Panc1 (cell line): ENCODE measurements at regions not wholly inside any gene's neighbourhood (a gene's known extent, or its start where the extent isn't known, plus 50 kb on each side); places are given as distances from the start of the nearest gene placed in this dataset.
"Not testable (repeated sequence)": the region's sequence is repeated elsewhere in the genome, so short reads cannot be mapped to it uniquely, and the experiment has no call there.

Experiments used
- ATAC-seq: fragments of 200-7000 bp; cut with Tn5 transposase; 2 replicates; pipeline ENCODE4 v1.9.1; 2020; ENCODE audit warnings: mild to moderate bottlenecking, moderate library complexity
- BruUV-seq: library from RNA; stranded (reverse); fragments of 400-500 nt; replicated peaks from 2 replicates; lab custom pipeline; 2021; lab: Mats Ljungman, UMichigan
- CTCF ChIA-PET: fragments of 300-600 bp; sonication (Branson Sonifier 250); formaldehyde crosslinking; loops from one replicate; lab custom pipeline; 2022; ENCODE audit warnings: antibody characterized with exemption; lab: Charles Lee
- POLR2A ChIA-PET: fragments of 300-600 bp; sonication (Branson Sonifier 250); formaldehyde crosslinking; loops from one replicate; lab custom pipeline; 2022; ENCODE audit warnings: antibody characterized with exemption; lab: Charles Lee
- DNase-seq: peaks from one replicate; pipeline ENCODE4 v3.0.0-alpha.2; 2010; ENCODE audit warnings: low read depth, low spot score
- H3K27ac ChIP-seq: 2 replicates; pipeline ENCODE4 v1.5.1; 2011; ENCODE audit warnings: mild to moderate bottlenecking, low read length, inconsistent platforms
- H3K27me3 ChIP-seq: fragments of 200-500 bp; sonication (Bioruptor generic); 2 replicates; pipeline ENCODE4 v1.6.0; 2014; ENCODE audit warnings: low read length, inconsistent platforms; ENCODE audit not compliant: control insufficient read depth, insufficient read depth
- H3K36me3 ChIP-seq: fragments of 200-500 bp; sonication (Bioruptor generic); 2 replicates; pipeline ENCODE4 v1.5.1; 2014; ENCODE audit warnings: inconsistent platforms, mild to moderate bottlenecking, low read length, moderate library complexity; ENCODE audit not compliant: control insufficient read depth, insufficient read depth
- H3K4me1 ChIP-seq: 2 replicates; pipeline ENCODE4 v1.5.1; 2011; ENCODE audit warnings: inconsistent platforms, mild to moderate bottlenecking, low read length, moderate library complexity; ENCODE audit not compliant: control insufficient read depth, insufficient read depth
- H3K4me3 ChIP-seq, 2 experiments: 2 replicates each; pipeline ENCODE4 v1.5.1; 2011 to 2012; ENCODE audit warnings: low read depth in 2 of 2, low read length in 2 of 2, mild to moderate bottlenecking in 2 of 2, inconsistent platforms in 1 of 2, moderate library complexity in 1 of 2
- H3K9me3 ChIP-seq: fragments of 200-500 bp; sonication (Bioruptor generic); 2 replicates; pipeline ENCODE4 v1.5.1; 2014; ENCODE audit warnings: low read depth, mild to moderate bottlenecking, inconsistent platforms, low read length, moderate library complexity; ENCODE audit not compliant: control insufficient read depth, insufficient read depth
- POLR2AphosphoS5 ChIP-seq: IDR thresholded peaks from 2 replicates; pipeline ENCODE4 v1.6.1; 2012; ENCODE audit warnings: mild to moderate bottlenecking, low read depth, low read length, moderate library complexity
- SIN3A ChIP-seq: IDR thresholded peaks from 2 replicates; pipeline ENCODE4 v1.6.1; 2012; ENCODE audit warnings: low read depth, mild to moderate bottlenecking, low read length, moderate library complexity, borderline replicate concordance; ENCODE audit not compliant: insufficient read depth
- TCF7L2 ChIP-seq: IDR thresholded peaks from 2 replicates; pipeline ENCODE4 v1.6.1; 2011; ENCODE audit warnings: mild to moderate bottlenecking, low read depth, low read length, inconsistent platforms
- in situ Hi-C: cut with HindIII; loops from 2 replicates; pipeline ENCODE4 v1.10.0; 2016; ENCODE audit warnings: low sequenced_read_pairs, low pct_unique_long_range_greater_than_20kb
- intact Hi-C: fragments of 100-400 bp; cut with micrococcal nuclease; formaldehyde crosslinking; loops from one replicate; pipeline ENCODE4 v1.10.0; 2022; ENCODE audit not compliant: unreplicated experiment
- TF ChIP-seq, protein P1 (sequence below): fragments of 450-650 bp; IDR thresholded peaks from 2 replicates; pipeline ENCODE4 v1.5.1; 2017; ENCODE audit warnings: mild to moderate bottlenecking
- TF ChIP-seq, protein P2 (sequence below), 2 experiments: IDR thresholded peaks; 2 replicates each; pipeline ENCODE4 v1.6.1; 2011 to 2012; ENCODE audit warnings: low read depth in 2 of 2, control low read depth in 1 of 2, low read length in 1 of 2, mild to moderate bottlenecking in 1 of 2, moderate library complexity in 1 of 2; ENCODE audit not compliant: insufficient read depth in 1 of 2

DNA sequence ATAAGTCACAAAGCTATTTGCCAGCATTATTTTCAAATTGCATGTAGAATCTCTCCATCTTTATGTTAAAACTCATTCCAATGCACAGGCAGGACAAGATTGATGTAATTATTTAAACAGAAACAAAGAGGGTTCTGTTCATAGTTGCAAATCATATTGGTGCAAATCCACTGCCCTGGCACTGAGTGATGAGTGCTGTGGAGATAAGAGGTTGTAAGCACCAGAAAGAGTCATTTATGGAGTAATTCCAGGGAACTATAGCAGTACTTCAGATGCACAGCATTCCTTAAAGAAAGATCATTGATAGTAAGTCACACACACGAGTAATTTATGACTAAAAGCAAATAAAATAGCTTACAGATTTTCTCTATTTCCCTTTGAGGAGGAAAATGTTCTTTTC, 337.7 kb upstream of the CTSO start:
- in situ Hi-C loops (no loop called here), intact Hi-C loops (loop anchor here (10.0 kb wide), 1 partner anchor 383 kb away; no protein-coding TSS in a partner anchor)
- no peak overlapping the region for H3K4me3 ChIP-seq
- BruUV-seq, result no TSS peak
- ChIA-PET CTCF (interaction anchor here (0.6 kb wide), 1 partner anchor 872 kb away, joined by 6 read pairs; no protein-coding TSS in a partner anchor), POLR2A (no interaction called here)
- no peak overlapping the region for H3K27ac ChIP-seq
- TF ChIP-seq SIN3A (no peak), TCF7L2 (no peak), POLR2AphosphoS5 (no peak)
- TF ChIP-seq, protein P1, sequence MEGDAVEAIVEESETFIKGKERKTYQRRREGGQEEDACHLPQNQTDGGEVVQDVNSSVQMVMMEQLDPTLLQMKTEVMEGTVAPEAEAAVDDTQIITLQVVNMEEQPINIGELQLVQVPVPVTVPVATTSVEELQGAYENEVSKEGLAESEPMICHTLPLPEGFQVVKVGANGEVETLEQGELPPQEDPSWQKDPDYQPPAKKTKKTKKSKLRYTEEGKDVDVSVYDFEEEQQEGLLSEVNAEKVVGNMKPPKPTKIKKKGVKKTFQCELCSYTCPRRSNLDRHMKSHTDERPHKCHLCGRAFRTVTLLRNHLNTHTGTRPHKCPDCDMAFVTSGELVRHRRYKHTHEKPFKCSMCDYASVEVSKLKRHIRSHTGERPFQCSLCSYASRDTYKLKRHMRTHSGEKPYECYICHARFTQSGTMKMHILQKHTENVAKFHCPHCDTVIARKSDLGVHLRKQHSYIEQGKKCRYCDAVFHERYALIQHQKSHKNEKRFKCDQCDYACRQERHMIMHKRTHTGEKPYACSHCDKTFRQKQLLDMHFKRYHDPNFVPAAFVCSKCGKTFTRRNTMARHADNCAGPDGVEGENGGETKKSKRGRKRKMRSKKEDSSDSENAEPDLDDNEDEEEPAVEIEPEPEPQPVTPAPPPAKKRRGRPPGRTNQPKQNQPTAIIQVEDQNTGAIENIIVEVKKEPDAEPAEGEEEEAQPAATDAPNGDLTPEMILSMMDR, result no peak
- TF ChIP-seq, protein P2, sequence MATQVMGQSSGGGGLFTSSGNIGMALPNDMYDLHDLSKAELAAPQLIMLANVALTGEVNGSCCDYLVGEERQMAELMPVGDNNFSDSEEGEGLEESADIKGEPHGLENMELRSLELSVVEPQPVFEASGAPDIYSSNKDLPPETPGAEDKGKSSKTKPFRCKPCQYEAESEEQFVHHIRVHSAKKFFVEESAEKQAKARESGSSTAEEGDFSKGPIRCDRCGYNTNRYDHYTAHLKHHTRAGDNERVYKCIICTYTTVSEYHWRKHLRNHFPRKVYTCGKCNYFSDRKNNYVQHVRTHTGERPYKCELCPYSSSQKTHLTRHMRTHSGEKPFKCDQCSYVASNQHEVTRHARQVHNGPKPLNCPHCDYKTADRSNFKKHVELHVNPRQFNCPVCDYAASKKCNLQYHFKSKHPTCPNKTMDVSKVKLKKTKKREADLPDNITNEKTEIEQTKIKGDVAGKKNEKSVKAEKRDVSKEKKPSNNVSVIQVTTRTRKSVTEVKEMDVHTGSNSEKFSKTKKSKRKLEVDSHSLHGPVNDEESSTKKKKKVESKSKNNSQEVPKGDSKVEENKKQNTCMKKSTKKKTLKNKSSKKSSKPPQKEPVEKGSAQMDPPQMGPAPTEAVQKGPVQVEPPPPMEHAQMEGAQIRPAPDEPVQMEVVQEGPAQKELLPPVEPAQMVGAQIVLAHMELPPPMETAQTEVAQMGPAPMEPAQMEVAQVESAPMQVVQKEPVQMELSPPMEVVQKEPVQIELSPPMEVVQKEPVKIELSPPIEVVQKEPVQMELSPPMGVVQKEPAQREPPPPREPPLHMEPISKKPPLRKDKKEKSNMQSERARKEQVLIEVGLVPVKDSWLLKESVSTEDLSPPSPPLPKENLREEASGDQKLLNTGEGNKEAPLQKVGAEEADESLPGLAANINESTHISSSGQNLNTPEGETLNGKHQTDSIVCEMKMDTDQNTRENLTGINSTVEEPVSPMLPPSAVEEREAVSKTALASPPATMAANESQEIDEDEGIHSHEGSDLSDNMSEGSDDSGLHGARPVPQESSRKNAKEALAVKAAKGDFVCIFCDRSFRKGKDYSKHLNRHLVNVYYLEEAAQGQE (IDR thresholded peaks at IDR 0.05; ENCODE audit: insufficient read depth in 1 of 2, low read depth in 2 of 2, low read length in 1 of 2), result no peak
- no peaks in the 10 kb centered on the region for H3K27me3 ChIP-seq
- no peaks in the 10 kb centered on the region for H3K36me3 ChIP-seq
- no peaks in the 10 kb centered on the region for H3K4me1 ChIP-seq
- ATAC-seq, result no peak
- no peak for DNase-seq
- no peaks in the 10 kb centered on the region for H3K9me3 ChIP-seq

DNA sequence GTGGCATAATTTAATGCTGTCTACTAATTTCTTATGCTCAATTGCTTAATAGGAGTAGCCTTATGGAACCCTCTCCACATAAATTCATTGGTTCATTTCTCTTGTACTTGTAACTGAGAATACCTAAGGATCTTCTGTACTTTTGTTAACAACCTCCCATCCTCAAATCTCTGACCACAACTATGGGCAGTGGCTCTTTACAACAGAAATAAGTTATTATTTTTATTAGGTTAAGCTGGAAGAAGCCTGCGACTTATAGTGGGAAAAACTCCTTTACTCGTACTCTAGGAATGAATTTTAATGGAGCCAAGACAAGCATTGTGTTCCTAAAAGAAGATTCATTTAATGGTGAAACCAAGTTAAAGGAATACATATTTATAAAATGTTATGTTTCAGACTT, 337.1 kb upstream of the CTSO start:
- intact Hi-C loops (loop anchor here (10.0 kb wide), 1 partner anchor 384 kb away; no protein-coding TSS in a partner anchor), in situ Hi-C loops (no loop called here)
- Histone ChIP-seq H3K9me3 (no peaks in the 10 kb centered on the region), H3K4me1 (no peaks in the 10 kb centered on the region), H3K27me3 (no peaks in the 10 kb centered on the region), H3K36me3 (no peaks in the 10 kb centered on the region), H3K4me3 (no peak overlapping the region), H3K27ac (no peak overlapping the region)
- POLR2A ChIA-PET, result no interaction called here
- CTCF ChIA-PET, result interaction anchor here (0.6 kb wide), 1 partner anchor 872 kb away, joined by 6 read pairs; no protein-coding TSS in a partner anchor
- no TSS peak for BruUV-seq
- TF ChIP-seq, protein P2 (IDR thresholded peaks at IDR 0.05; ENCODE audit: insufficient read depth in 1 of 2, low read depth in 2 of 2, low read length in 1 of 2), result no peak
- TF ChIP-seq SIN3A, result no peak
- TF ChIP-seq POLR2AphosphoS5, result no peak
- TF ChIP-seq, protein P1, result no peak
- no peak for TF ChIP-seq TCF7L2
- no peak for DNase-seq
- no peak for ATAC-seq

DNA sequence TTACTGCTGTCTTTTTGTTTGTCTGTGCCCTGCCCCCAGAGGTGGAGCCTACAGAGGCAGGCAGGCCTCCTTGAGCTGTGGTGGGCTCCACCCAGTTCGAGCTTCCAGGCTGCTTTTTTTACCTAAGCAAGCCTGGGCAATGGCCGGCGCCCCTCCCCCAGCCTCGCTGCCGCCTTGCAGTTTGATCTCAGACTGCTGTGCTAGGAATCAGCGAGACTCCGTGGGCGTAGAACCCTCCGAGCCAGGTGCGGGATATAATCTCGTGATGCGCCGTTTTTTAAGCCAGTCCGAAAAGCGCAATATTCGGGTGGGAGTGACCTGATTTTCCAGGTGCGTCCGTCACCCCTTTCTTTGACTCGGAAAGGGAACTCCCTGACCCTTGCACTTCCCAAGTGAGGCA, 336.4 kb upstream of the CTSO start:
- DNase-seq, ATAC-seq, CTCF ChIA-PET, H3K9me3 ChIP-seq, H3K27ac ChIP-seq, H3K36me3 ChIP-seq, in situ Hi-C loops, BruUV-seq, POLR2A ChIA-PET, H3K4me3 ChIP-seq, H3K4me1 ChIP-seq, H3K27me3 ChIP-seq: not testable (repeated sequence)
- intact Hi-C loops, result loop anchor here (10.0 kb wide), 1 partner anchor 385 kb away; no protein-coding TSS in a partner anchor
